NCI-H1105 treated with DMSO at 0.1 percent for 48 hours (cell line): ENCODE measurements at regions not wholly inside any gene's neighbourhood (a gene's known extent, or its start where the extent isn't known, plus 50 kb on each side); places are given as distances from the start of the nearest gene placed in this dataset.
"Not testable (repeated sequence)": the region's sequence is repeated elsewhere in the genome, so short reads cannot be mapped to it uniquely, and the experiment has no call there.

ENCODE experiments used
- DNase-seq: peaks from one replicate; lab custom pipeline; 2025; lab: John Stamatoyannopoulos, UW

GRCh38 chrX:145881175-145881995, 63.8 kb downstream of the SLITRK2 start:
- no peak for DNase-seq

- no peak for DNase-seq
These were observed 68.8 kb downstream of the SLITRK2 start for GRCh38 chrX:145886469-145886868.

GRCh38 chrX:145910017-145910416, 92.4 kb downstream of the SLITRK2 start:
- no peak for DNase-seq

- DNase-seq = no peak
These were observed 101.8 kb downstream of the SLITRK2 start for GRCh38 chrX:145919400-145919799.

GRCh38 chrX:145923376-145923775, 105.7 kb downstream of the SLITRK2 start:
- DNase-seq = no peak

GRCh38 chrX:145936769-145937168, 119.1 kb downstream of the SLITRK2 start:
- DNase-seq = no peak

GRCh38 chrX:145949056-145949455, 131.4 kb downstream of the SLITRK2 start:
- DNase-seq = no peak

- DNase-seq = no peak
These were observed 136.0 kb downstream of the SLITRK2 start for GRCh38 chrX:145953628-145954027.

- DNase-seq = no peak
These were observed 172.4 kb downstream of the SLITRK2 start for GRCh38 chrX:145990051-145990450.

GRCh38 chrX:146006637-146007036, 189.0 kb downstream of the SLITRK2 start:
- DNase-seq = no peak

GRCh38 chrX:146036000-146036399, 218.4 kb downstream of the SLITRK2 start:
- no peak for DNase-seq

- no peak for DNase-seq
These were observed 224.1 kb downstream of the SLITRK2 start for GRCh38 chrX:146041741-146042140.

GRCh38 chrX:146046011-146046715, 228.5 kb downstream of the SLITRK2 start:
- not testable (repeated sequence) for DNase-seq

GRCh38 chrX:146049568-146049967, 231.9 kb downstream of the SLITRK2 start:
- DNase-seq = not testable (repeated sequence)

- DNase-seq = no peak
These were observed 236.7 kb downstream of the SLITRK2 start for GRCh38 chrX:146054311-146054710.

GRCh38 chrX:146055733-146056132, 238.1 kb downstream of the SLITRK2 start:
- DNase-seq = no peak

GRCh38 chrX:146056511-146057081, 239.0 kb downstream of the SLITRK2 start:
- no peak for DNase-seq

- no peak for DNase-seq
These were observed 246.5 kb downstream of the SLITRK2 start for GRCh38 chrX:146064156-146064555.

- no peak for DNase-seq
These were observed 273.1 kb downstream of the SLITRK2 start for GRCh38 chrX:146090732-146091131.

- DNase-seq = no peak
These were observed 291.7 kb downstream of the SLITRK2 start for GRCh38 chrX:146109362-146109761.

- not testable (repeated sequence) for DNase-seq
These were observed 301.4 kb downstream of the SLITRK2 start for GRCh38 chrX:146119074-146119473.

- DNase-seq = no peak
These were observed 310.0 kb downstream of the SLITRK2 start for GRCh38 chrX:146127617-146128016.

GRCh38 chrX:146141221-146141620, 323.6 kb downstream of the SLITRK2 start:
- DNase-seq = no peak
